NCI-H2081 (cell line): ENCODE measurements at regions not wholly inside any gene's neighbourhood (a gene's known extent, or its start where the extent isn't known, plus 50 kb on each side); places are given as distances from the start of the nearest gene placed in this dataset.

Experiments used
- DNase-seq, 2 experiments: peaks; one replicate each; lab custom pipeline; 2025; lab: John Stamatoyannopoulos, UW

- no peak for DNase-seq
Observed at GRCh38 chr18:41357708-41358107, 597.3 kb upstream of the PIK3C3 start.

GRCh38 chr18:41353777-41354528, 601.1 kb upstream of the PIK3C3 start:
- no peak for DNase-seq

GRCh38 chr18:41351430-41351829, 603.6 kb upstream of the PIK3C3 start:
- DNase-seq, result no peak

GRCh38 chr18:41347057-41347456, 608.0 kb upstream of the PIK3C3 start:
- DNase-seq, result no peak

- DNase-seq, result no peak
Observed at GRCh38 chr18:41343808-41344207, 611.2 kb upstream of the PIK3C3 start.

GRCh38 chr18:41338341-41338740, 616.7 kb upstream of the PIK3C3 start:
- DNase-seq, result no peak

- no peak for DNase-seq
Observed at GRCh38 chr18:41331661-41332060, 623.4 kb upstream of the PIK3C3 start.

GRCh38 chr18:41326311-41326710, 628.7 kb upstream of the PIK3C3 start:
- DNase-seq, result no peak

GRCh38 chr18:41324934-41325333, 630.1 kb upstream of the PIK3C3 start:
- DNase-seq, result no peak

- DNase-seq, result no peak
Observed at GRCh38 chr18:41324020-41324791, 630.8 kb upstream of the PIK3C3 start.

GRCh38 chr18:41323044-41323443, 632.0 kb upstream of the PIK3C3 start:
- DNase-seq, result no peak

GRCh38 chr18:41320100-41320499, 634.9 kb upstream of the PIK3C3 start:
- DNase-seq, result no peak

GRCh38 chr18:41315134-41315533, 639.9 kb upstream of the PIK3C3 start:
- DNase-seq, result no peak

- no peak for DNase-seq
Observed at GRCh38 chr18:41311571-41312547, 643.2 kb upstream of the PIK3C3 start.

GRCh38 chr18:41297740-41298139, 657.3 kb upstream of the PIK3C3 start:
- DNase-seq, result no peak

- DNase-seq, result no peak
Observed at GRCh38 chr18:41269294-41269693, 685.7 kb upstream of the PIK3C3 start.

GRCh38 chr18:41268271-41268670, 686.8 kb upstream of the PIK3C3 start:
- DNase-seq, result no peak

- no peak for DNase-seq
Observed at GRCh38 chr18:41266616-41267015, 688.4 kb upstream of the PIK3C3 start.

GRCh38 chr18:41266204-41266603, 688.8 kb upstream of the PIK3C3 start:
- no peak for DNase-seq

- DNase-seq, result no peak
Observed at GRCh38 chr18:41265047-41265446, 690.0 kb upstream of the PIK3C3 start.

GRCh38 chr18:41263956-41264355, 691.1 kb upstream of the PIK3C3 start:
- no peak for DNase-seq

- no peak for DNase-seq
Observed at GRCh38 chr18:41262688-41263087, 692.3 kb upstream of the PIK3C3 start.
